Esophagus squamous epithelium (tissue), 4 donors: ENCODE measurements at regions not wholly inside any gene's neighbourhood (a gene's known extent, or its start where the extent isn't known, plus 50 kb on each side); places are given as distances from the start of the nearest gene placed in this dataset.

Source experiments
- POLR2A ChIP-seq, 4 donors: fragments of 450-650 bp; IDR thresholded peaks; one replicate each; pipeline ENCODE4 v1.6.1; 2017; ENCODE audit warnings: antibody characterized with exemption in 4 of 4, mild to moderate bottlenecking in 4 of 4, moderate library complexity in 3 of 4
- TF ChIP-seq, protein P1 (sequence below), 6 experiments: fragments of 450-650 bp in 4 of 6; fragments of 200-600 bp in 2 of 6; sonication (generic) in 2 of 6; IDR thresholded peaks; one replicate each; pipeline ENCODE4 v1.5.1; 2016 to 2019; ENCODE audit warnings: antibody characterized with exemption in 6 of 6, mild to moderate bottlenecking in 4 of 6, moderate library complexity in 4 of 6

DNA sequence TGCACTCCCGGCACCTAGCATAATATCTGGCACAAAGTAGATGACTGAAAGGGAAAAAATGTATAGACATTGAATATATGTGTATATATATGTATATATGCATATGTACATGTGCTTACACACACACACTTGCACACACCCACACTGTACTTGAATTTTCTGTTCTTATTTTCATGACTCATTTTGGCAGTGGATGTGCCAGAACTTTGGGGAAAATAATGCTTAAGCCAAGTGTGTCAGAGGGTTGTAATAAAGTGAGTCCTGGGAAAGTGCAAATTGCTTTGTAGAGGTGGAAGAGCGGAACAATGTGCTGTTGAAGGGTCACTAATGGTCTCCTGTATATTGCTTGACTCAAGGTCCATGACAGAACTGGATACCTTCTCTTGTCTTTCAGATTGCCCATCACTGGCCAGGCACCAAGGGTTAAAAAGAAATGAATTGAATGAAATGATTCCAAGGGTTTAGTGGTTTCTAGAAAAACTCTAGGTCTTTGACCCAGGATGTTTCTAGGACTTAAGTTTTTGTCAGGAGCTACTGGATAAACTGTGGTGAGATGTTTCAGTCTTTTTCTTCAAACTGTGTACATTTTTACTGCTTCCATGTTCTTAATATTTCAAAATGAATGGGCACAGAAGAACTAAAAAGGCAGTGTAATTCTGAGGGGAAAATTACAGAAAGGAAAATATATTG, 129.9 kb upstream of the MOCS2 start:
- TF ChIP-seq POLR2A (IDR thresholded peaks at IDR 0.05) = no peak
- TF ChIP-seq, protein P1, sequence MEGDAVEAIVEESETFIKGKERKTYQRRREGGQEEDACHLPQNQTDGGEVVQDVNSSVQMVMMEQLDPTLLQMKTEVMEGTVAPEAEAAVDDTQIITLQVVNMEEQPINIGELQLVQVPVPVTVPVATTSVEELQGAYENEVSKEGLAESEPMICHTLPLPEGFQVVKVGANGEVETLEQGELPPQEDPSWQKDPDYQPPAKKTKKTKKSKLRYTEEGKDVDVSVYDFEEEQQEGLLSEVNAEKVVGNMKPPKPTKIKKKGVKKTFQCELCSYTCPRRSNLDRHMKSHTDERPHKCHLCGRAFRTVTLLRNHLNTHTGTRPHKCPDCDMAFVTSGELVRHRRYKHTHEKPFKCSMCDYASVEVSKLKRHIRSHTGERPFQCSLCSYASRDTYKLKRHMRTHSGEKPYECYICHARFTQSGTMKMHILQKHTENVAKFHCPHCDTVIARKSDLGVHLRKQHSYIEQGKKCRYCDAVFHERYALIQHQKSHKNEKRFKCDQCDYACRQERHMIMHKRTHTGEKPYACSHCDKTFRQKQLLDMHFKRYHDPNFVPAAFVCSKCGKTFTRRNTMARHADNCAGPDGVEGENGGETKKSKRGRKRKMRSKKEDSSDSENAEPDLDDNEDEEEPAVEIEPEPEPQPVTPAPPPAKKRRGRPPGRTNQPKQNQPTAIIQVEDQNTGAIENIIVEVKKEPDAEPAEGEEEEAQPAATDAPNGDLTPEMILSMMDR (IDR thresholded peaks at IDR 0.05) = no peak
